CD4-positive, alpha-beta T cell (primary cell): ENCODE measurements at regions not wholly inside any gene's neighbourhood (a gene's known extent, or its start where the extent isn't known, plus 50 kb on each side); places are given as distances from the start of the nearest gene placed in this dataset.

Experiments
- ATAC-seq: fragments of 200-7000 bp; cut with Tn5 transposase; one replicate; pipeline ENCODE4 v1.10.0; 2022; ENCODE audit warnings: mild to moderate bottlenecking; ENCODE audit not compliant: poor library complexity
- CTCF ChIA-PET: fragments of 350-600 bp; sonication (Branson Sonifier 250); formaldehyde crosslinking; loops from one replicate; lab custom pipeline; 2021; ENCODE audit warnings: antibody characterized with exemption, inconsistent platforms; lab: Charles Lee
- POLR2A ChIA-PET: fragments of 350-600 bp; sonication (Branson Sonifier 250); formaldehyde crosslinking; loops from one replicate; lab custom pipeline; 2021; ENCODE audit warnings: antibody characterized with exemption, inconsistent platforms; lab: Charles Lee
- DNase-seq, 14 experiments: peaks; one replicate each; pipeline ENCODE4 v3.0.0-alpha.2; 2013 to 2020; ENCODE audit warnings: mixed read lengths in 2 of 14
- H3K27ac ChIP-seq, 2 donors: one replicate each; pipeline versions ENCODE4 v1.5.1 to v1.7.0; 2013; ENCODE audit warnings: low read length in 2 of 2, low read depth in 1 of 2, mild to moderate bottlenecking in 1 of 2
- H3K27me3 ChIP-seq, 2 experiments: 1 replicate in 1 of 2; 2 replicates in 1 of 2; pipeline versions ENCODE4 v1.6.1 to v1.7.0; 2013; ENCODE audit warnings: low read length in 2 of 2, control low read depth in 1 of 2, mild to moderate bottlenecking in 1 of 2, moderate library complexity in 1 of 2; ENCODE audit not compliant: insufficient read depth in 2 of 2, control insufficient read depth in 1 of 2
- H3K36me3 ChIP-seq: one replicate; pipeline ENCODE4 v1.6.1; 2013; ENCODE audit warnings: low read length, control low read depth; ENCODE audit not compliant: insufficient read depth
- H3K4me1 ChIP-seq: one replicate; pipeline ENCODE4 v1.6.1; 2013; ENCODE audit warnings: low read length, control low read depth; ENCODE audit not compliant: insufficient read depth
- H3K4me3 ChIP-seq: one replicate; pipeline ENCODE4 v1.5.1; 2013; ENCODE audit warnings: mild to moderate bottlenecking, low read length, moderate library complexity
- H3K9me3 ChIP-seq, 2 experiments: 1 replicate in 1 of 2; 2 replicates in 1 of 2; pipeline versions ENCODE4 v1.6.1 to v1.7.0; 2013; ENCODE audit warnings: low read length in 2 of 2, mild to moderate bottlenecking in 2 of 2, control low read depth in 1 of 2, moderate library complexity in 1 of 2; ENCODE audit not compliant: control insufficient read depth in 1 of 2, insufficient read depth in 1 of 2
- H3K27ac Mint-ChIP-seq: one replicate; pipeline ENCODE4 v1.8.0; 2020; ENCODE audit warnings: mixed read lengths
- H3K27me3 Mint-ChIP-seq: one replicate; pipeline ENCODE4 v1.8.0; 2021; ENCODE audit warnings: mixed read lengths
- H3K36me3 Mint-ChIP-seq: one replicate; pipeline ENCODE4 v1.8.0; 2021; ENCODE audit warnings: low read depth, mixed read lengths
- H3K4me1 Mint-ChIP-seq: one replicate; pipeline ENCODE4 v1.8.0; 2021; ENCODE audit warnings: low read depth, mixed read lengths
- H3K4me3 Mint-ChIP-seq: one replicate; pipeline ENCODE4 v1.8.0; 2020; ENCODE audit warnings: mild to moderate bottlenecking, mixed read lengths
- H3K9me3 Mint-ChIP-seq: one replicate; pipeline ENCODE4 v1.8.0; 2020; ENCODE audit warnings: mixed read lengths
- intact Hi-C, 2 experiments: fragments of 100-400 bp; cut with DNase I in 1 of 2; cut with micrococcal nuclease in 1 of 2; formaldehyde crosslinking; loops; one replicate each; pipeline versions ENCODE4 v1.15.1 to v1.9.0; 2023 to 2025; cut with DNase I, micrococcal nuclease
- TF ChIP-seq, protein P1 (sequence below): fragments of 200-600 bp; IDR thresholded peaks from one replicate; pipeline ENCODE4 v1.8.0; 2022; ENCODE audit warnings: antibody characterized with exemption, mild to moderate bottlenecking

DNA sequence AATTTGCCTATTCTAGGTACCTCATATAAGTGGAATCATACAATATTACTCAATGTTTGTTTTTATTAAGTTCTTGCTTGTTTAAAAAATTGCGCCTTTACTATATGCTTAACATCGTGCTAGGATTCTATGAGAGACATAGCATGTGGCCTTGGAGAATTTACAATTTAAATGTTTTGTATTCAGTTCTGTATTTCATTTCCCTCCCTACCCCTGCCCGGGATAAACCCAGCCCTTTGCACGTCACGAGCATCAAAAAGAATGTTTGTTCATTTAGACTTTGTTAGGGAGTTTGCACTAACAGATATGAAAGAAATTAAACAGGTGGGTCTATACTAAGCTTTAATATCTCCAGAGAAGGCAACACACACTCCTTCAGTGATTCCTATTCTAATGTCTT is 75.7 kb downstream of the C18orf54 start:
- POLR2A ChIA-PET: no interaction called here
- TF ChIP-seq, protein P1, sequence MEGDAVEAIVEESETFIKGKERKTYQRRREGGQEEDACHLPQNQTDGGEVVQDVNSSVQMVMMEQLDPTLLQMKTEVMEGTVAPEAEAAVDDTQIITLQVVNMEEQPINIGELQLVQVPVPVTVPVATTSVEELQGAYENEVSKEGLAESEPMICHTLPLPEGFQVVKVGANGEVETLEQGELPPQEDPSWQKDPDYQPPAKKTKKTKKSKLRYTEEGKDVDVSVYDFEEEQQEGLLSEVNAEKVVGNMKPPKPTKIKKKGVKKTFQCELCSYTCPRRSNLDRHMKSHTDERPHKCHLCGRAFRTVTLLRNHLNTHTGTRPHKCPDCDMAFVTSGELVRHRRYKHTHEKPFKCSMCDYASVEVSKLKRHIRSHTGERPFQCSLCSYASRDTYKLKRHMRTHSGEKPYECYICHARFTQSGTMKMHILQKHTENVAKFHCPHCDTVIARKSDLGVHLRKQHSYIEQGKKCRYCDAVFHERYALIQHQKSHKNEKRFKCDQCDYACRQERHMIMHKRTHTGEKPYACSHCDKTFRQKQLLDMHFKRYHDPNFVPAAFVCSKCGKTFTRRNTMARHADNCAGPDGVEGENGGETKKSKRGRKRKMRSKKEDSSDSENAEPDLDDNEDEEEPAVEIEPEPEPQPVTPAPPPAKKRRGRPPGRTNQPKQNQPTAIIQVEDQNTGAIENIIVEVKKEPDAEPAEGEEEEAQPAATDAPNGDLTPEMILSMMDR: no peak
- no peaks in the 10 kb centered on the region for H3K36me3 ChIP-seq
- no peak overlapping the region for H3K4me3 ChIP-seq
- intact Hi-C loops: no loop called here
- no peak overlapping the region for H3K27ac ChIP-seq
- H3K27me3 ChIP-seq: peaks cover 0 to 4% of the 10 kb centered on the region in 2 experiments
- no peak for DNase-seq
- Mint-ChIP-seq H3K27ac (no peak overlapping the region), H3K27me3 (peaks cover 18% of the 10 kb centered on the region), H3K9me3 (no peaks in the 10 kb centered on the region), H3K36me3 (no peaks in the 10 kb centered on the region), H3K4me3 (no peak overlapping the region), H3K4me1 (no peaks in the 10 kb centered on the region)
- CTCF ChIA-PET: no interaction called here
- no peaks in the 10 kb centered on the region for H3K9me3 ChIP-seq
- no peak for ATAC-seq
- no peaks in the 10 kb centered on the region for H3K4me1 ChIP-seq

DNA sequence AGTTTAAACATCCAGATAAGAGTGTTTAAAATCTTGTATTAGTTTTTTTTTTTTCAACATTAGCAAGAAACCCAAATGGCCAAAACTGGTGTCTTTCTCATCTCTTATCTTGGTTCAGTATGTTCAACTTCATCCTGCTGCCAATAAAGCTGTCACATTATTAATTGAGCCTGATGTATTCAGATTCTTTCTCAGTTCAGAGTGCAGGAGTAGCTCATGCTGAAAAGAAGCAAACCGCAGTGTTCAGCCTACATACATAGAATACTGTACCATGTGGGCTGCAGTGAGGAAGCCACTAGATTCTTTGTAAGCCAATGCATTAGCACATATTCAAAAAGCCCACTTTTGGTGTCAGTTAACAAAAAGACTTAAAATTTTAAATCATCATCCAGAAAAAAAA is 76.2 kb downstream of the C18orf54 start:
- Histone ChIP-seq H3K9me3 (no peaks in the 10 kb centered on the region), H3K4me1 (no peaks in the 10 kb centered on the region), H3K27me3 (peaks cover 1 to 4% of the 10 kb centered on the region in 2 experiments), H3K36me3 (no peaks in the 10 kb centered on the region), H3K4me3 (no peak overlapping the region), H3K27ac (no peak overlapping the region)
- Mint-ChIP-seq H3K36me3 (no peaks in the 10 kb centered on the region), H3K27ac (no peak overlapping the region), H3K27me3 (peaks cover 23% of the 10 kb centered on the region), H3K4me1 (no peaks in the 10 kb centered on the region), H3K4me3 (no peak overlapping the region), H3K9me3 (no peaks in the 10 kb centered on the region)
- DNase-seq: no peak
- intact Hi-C loops: no loop called here
- no peak for ATAC-seq
- ChIA-PET CTCF (no interaction called here), POLR2A (no interaction called here)
- TF ChIP-seq, protein P1: no peak

DNA sequence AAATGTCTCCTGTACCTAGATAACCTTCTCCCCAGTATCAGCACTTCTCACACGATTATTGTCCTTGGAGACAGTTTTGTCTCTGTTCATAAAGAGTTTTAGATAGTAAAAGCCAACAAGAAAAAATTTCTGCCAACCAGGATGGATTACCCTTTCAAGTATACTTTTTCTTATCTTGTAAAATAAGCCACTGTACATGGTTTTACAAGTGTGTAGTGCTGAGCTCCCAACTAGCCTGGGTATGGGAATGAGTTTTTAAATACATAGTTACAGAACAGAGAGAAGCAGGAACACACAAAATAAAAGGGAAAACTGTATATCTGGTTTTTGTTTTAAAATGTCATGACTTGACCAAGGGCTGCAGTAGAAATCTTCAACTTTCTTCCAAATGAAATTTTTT is 76.7 kb downstream of the C18orf54 start:
- intact Hi-C loops: no loop called here
- DNase-seq (no peak), ATAC-seq (no peak)
- CTCF ChIA-PET: no interaction called here
- no peaks in the 10 kb centered on the region for H3K9me3 ChIP-seq
- no peaks in the 10 kb centered on the region for H3K36me3 ChIP-seq
- H3K4me1 ChIP-seq: no peaks in the 10 kb centered on the region
- no peak overlapping the region for H3K27ac Mint-ChIP-seq
- peaks cover 3 to 4% of the 10 kb centered on the region in 2 experiments for H3K27me3 ChIP-seq
- H3K36me3 Mint-ChIP-seq: no peaks in the 10 kb centered on the region
- no peak overlapping the region for H3K27ac ChIP-seq
- TF ChIP-seq, protein P1: no peak
- H3K4me1 Mint-ChIP-seq: no peaks in the 10 kb centered on the region
- POLR2A ChIA-PET: no interaction called here
- no peaks in the 10 kb centered on the region for H3K9me3 Mint-ChIP-seq
- peaks cover 26% of the 10 kb centered on the region for H3K27me3 Mint-ChIP-seq
- no peak overlapping the region for H3K4me3 ChIP-seq
- H3K4me3 Mint-ChIP-seq: no peak overlapping the region
